NCI-H146 treated with DMSO at 0.1 percent for 48 hours (cell line): ENCODE measurements at regions not wholly inside any gene's neighbourhood (a gene's known extent, or its start where the extent isn't known, plus 50 kb on each side); places are given as distances from the start of the nearest gene placed in this dataset.

Source experiments
- DNase-seq: peaks from one replicate; lab custom pipeline; 2025; ENCODE audit not compliant: unreplicated experiment; lab: John Stamatoyannopoulos, UW

DNA sequence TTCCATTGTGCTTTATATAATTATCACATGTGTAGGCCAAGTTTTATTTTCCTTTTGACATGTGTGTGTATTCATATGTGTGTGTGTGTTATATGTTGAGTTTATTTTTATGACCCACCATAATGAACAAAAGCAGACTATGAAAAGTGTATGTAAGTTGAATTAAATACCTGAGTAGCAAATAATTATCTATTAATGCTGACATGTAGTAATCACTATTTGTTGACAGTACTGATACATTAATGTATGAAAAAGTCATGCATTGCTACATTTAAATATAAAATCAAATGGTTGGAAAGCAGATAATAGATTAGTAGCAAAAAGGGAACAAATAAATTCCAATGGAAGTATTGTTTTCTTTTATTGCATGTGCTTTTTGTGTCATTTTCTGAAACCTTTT is 1948.5 kb upstream of the PCDH20 start:
- no peak for DNase-seq

DNA sequence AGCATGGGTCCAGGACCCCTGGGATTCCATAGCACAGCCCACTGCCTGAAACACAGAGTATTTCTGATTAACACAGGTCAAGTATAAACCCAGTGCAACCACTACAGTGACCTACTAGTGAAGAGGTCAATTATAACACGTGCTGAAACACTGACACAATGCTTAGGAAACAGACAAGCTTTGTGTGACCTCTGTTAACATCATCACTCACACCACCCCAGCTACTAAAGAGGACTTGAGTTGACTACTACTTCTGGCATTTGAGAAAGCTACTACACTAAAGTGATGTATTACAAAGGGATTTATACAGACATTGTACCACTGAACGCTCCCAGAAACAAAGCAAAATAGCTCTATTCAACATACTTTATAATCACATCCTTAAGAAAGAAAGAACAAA is 1935.9 kb upstream of the PCDH20 start:
- no peak for DNase-seq

DNA sequence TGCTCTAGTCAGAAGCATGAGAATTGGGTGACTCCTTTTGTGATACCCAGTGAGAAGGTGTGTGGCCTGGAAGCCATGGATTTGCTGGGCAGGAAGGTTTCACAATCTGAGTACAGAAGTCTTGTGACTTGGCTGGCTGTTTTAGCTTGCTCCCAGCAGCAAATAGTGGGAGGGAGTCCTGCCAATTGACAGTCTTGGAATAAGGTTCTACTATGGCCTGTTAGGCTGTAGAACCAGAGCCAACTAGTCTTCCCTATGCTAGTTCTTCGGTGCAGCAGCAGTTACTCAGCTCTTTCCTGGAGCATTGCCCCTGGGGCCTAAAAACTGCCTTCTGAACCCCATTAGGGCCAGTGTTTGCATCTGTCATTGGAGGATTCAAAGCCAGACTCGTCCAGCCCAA is 1935.4 kb upstream of the PCDH20 start:
- no peak for DNase-seq

DNA sequence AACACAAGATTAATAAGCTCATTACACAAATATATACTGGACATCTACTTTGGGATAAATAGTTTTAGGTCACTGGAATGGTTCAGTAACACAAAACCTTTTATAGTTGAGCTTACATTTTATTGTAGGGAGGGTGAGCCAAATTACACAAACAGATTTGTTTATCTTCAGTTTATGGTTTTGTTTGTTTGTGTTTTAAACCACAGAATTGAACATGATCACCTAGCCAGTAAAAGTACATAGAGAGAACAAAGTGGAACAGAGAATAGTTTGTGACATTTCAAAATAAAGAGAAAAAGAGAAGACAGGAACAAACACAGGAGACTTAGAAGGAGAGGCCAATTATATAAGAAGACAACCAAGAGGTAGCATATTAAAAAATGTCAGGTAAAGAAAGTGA is 1930.2 kb upstream of the PCDH20 start:
- DNase-seq, result no peak

DNA sequence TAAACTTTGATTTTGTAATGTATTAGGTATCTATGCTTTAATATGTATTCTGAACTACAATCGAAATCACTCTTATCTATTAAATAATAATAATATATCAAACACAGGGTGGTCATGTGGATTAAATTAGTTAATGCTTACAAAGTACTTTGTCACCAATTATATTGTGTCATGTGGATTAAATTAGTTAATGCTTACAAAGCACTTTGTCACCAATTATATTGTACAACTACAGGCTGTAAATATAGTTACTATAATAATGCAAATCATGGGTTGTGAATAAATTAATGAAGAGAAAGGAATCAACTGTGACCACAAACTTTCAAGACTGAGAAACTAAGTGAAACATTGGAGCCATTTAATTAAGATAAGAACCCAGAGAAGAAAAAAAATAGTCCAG is 1929.1 kb upstream of the PCDH20 start:
- no peak for DNase-seq

DNA sequence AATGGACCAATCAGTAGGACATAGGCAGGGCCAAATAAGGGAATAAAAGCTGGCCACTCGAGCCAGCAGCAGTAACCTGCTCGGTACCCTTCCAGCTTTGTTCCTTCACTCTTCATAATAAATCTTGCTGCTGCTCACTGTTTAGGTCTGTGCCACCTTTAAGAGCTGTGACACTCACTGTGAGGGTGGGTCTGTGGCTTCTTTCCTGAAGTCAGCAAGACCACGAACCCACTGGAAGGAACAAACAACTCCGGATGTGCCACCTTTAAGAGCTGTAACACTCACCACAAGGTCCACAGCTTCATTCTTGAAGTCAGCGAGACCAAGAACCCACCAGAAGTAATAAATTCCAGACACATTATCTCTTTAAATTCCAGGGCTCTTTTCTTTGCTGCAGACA is 1922.3 kb upstream of the PCDH20 start:
- DNase-seq, result no peak

DNA sequence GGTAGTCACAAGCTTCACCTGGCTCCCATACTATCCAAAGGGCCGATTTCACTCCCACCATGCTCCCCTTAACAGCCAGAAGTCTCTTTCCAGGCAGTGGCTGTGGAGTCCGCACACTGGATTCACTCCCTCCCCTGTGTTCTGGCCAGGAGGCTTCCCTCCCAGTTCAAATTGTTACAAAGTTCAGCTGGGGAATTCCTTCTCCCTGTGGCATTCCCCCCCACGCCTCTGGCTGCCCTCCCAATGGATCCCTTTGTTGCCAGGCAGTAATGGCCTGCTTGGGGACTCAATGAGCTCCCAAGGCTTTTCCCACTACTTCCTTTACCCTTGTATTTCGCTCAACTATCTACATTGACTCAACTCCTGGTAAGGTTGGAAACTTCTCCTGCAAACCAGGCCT is 1921.4 kb upstream of the PCDH20 start:
- no peak for DNase-seq

DNA sequence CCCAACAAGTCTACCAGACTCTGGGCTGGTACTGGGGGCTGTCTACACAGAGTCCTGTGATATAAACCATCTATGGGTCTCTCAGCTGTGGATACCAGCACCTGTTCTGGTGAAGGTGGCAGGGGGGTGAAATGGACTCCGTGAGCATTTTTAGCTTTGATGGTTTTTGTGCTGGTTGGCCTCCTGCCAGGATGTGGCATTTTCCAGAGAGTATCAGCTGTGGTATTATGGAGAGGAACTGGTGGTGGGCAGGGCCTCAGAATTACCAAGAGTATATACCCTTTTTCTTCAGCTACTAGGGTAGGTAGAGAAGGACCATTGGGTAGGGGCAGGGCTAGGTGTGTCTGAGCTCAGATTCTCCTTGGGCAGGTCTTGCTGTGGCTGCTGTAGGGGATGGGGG is 1920.9 kb upstream of the PCDH20 start:
- DNase-seq, result no peak

DNA sequence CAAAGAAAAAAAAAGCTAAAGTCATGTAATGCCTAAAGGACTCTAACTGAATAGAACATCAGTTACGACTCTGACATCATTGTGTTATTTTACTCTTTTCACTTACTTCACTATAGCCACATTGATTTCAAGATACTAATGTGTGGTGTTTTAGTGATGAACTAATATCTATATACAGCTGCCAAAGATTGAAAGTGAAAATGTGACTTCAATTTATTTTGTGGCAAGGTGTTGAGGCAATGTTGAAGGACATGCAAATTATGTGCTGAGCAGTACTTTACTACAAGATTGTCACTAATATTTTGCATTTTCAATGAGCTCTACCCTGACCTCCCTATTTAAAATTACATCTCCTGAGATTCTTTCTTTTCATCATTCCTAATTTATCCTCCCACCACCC is 1911.9 kb upstream of the PCDH20 start:
- DNase-seq, result no peak

DNA sequence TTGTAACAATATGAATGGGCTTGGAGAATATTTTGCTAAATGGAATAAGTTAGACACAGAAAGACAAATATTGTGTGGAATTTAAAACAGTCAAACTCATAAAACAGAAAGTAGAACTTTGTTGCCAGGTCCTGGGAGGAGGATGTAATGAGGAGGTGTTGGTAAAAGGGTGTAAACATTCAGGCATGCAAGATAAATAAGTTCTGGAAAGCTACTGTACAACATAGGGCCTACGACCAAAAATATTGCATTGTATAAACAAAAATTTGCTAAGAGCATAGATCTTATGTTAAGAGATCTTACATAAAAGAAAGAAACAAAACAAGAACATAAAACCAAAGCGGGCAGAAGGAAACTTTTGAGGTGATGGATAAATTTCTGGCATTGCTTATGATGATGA is 1907.8 kb upstream of the PCDH20 start:
- DNase-seq, result no peak

DNA sequence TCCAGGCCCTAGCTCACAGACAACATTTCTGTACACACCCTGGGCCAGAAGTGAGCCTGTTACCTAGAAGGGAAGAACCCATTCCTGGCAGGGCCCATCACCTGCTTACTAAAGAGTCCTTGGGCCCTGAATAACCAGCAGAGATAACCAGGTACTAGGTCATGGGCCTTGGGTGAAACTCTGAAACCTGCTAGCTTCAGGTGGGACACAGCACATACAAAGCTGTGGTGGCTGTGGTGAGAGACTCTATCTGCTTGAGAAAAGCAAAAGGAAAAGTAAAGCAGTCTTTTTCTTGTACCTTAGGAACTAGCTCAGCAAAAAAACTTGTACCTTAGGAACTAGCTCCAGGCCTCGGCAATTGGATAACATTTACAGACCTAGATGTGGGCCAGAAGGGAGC is 1895.9 kb upstream of the PCDH20 start:
- DNase-seq, result no peak

DNA sequence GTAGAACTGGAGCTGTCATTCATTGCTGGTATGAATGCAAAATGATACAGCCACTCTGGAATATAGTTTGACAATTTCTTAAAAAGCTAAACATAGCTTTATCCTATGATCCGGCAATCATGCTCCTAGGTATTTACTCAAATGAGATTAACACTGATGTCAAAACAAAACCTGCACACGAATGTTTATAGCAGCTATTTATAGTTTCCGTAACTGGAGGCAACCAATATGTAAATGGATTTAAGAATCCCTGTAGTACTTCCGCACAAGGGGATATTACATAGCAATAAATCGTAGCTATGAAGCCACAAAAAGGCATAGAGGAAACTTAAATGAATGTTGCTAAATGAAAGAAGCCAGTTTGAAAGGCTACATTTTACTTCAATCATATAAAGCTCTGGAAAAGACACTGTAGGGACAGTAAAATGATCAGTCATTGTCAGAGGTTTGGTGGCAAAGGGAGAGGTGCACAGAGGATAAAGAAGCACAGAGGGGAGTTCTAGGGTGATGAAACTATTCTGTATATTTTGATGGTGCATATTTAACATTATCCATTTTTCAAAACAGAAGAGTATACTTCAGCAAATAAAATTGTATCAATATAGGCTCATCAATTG is 1893.0 kb upstream of the PCDH20 start:
- no peak for DNase-seq

DNA sequence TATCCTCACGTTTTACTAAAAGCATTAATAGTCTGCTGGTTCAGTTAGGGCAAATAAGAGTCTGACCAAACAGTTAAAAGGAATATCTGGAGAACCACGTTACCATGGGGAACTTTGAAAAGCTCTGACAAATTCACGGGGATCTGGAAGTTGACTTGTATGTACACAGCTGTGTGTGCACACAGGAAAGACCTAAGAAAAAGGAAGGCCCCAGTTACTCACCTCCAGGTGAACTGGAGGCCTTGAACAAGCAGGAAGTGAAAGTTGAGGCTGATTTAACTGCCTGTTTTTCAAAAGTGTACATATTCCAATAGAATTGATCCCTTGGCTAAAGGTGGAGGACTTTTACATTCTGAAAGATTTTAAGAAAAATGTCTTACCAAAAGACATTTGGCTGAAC is 1891.6 kb upstream of the PCDH20 start:
- peak; percentile 75 for DNase-seq

DNA sequence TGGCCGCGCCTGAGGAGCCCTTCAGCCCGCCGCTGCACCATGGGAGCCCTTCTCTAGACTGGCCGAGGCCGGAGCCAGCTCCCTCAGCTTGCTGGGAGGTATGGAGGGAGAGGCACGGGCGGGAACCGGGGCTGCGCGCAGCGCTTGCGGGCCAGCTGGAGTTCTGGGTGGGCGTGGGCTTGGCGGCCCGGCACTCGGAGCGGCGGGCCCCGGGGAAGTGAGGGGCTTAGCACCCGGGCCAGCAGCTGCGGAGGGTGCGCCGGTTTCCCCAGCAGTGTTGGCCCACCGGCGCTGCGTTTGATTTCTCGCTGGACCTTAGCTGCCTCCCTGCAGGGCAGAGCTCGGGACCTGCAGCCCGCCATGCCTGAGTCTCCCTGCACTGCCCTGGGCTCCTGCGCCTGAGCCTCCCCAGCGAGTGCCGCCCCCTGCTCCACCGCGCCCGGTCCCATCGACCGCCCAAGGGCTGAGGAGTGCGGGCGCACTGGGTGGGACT is 1890.0 kb upstream of the PCDH20 start:
- DNase-seq, result no peak

DNA sequence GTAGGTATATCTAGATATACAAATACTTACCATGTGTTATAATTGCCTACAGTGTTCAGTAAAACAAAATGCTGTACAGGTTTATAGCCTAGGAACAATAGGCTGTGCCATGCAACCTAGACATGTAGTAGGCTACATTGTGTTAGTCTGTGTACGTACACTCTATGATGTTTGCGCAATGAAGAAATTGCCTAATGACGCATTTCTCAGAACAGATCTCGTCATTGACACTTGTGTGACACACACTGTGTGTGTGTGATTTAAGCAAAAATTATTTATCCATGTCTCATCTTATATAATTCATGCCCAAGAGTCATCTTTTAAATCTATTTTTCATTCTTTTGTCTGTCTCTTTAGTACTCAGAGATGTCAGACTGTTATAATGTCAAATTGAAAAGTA is 1888.8 kb upstream of the PCDH20 start:
- peak; percentile 13 for DNase-seq

DNA sequence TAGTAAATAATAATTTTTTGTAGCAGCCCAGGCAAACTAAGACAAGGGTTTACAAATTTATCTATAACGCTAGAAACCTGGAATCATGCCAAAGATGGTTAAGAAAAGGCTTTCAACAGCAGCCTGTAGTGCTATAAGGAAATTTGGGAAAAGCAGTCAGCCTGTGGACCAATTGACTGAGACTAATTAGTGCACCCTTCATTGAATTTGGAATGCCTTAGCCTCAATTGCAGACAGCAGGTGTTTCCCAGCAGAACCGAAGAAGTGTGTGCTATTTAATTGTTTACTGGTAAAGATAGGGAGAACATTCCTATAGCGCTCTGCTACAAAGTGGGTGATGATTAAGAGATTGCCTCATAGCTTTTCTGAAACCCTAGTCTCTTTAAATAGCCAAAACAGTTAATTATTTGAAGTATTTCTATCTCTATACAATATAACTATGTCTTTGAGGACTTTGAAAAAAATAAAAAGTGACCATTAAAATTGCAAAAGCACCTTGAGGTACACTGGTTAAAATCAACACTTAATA is 1884.3 kb upstream of the PCDH20 start:
- DNase-seq, result no peak

DNA sequence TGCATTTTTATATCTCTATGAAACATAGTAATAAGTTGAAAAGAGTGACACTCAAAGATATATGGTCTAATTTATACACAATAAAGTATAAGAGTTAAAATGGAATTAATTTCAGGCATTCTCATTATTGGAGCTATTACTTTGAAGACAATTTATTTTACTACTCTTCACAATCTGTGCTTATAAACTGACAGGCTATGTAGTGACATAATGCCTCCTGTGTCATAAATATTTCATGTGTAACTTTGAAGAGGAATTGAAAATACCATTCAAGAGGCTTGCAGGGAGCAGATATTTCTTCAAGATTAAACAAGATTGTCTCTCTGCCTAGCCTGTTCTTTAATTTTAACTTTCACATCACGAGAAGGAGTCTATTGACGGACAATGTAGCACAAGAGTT is 1881.5 kb upstream of the PCDH20 start:
- no peak for DNase-seq

DNA sequence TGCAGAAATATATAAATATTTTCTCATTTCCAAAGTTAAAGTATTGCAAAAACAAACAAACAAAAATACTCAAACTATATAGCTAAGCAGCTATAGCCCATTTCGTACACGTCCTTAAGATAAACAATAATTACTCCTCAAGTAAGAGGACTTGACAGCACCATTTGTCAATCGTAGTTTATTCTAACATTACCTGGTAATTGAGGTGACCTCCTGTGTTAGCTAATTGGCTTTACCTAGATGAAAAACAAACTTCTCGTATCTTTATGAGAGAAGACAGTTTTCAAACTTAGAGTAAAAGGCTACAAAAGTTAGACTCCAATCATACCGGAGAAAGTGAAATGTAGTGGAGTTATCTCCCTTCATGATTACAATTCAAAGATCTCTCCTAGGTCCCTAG is 1876.1 kb upstream of the PCDH20 start:
- no peak for DNase-seq

DNA sequence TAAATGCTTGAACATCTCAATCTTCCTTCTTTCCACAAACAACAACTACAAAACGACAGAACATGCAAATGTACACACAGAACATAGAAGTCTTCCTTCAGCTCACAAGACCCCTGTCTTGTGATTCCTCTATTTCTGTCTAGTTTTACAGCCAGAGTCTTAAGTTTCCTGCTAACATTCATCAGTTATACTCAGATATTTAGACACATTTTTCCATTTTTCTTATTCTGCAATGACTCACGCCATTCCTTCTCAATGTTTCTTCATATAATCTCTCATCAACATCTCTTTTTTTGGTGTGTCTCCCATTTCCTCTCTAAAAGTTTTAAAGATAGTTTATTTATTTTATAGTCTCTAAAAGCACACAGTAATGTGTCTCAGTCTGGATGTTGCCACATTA is 1872.9 kb upstream of the PCDH20 start:
- DNase-seq, result no peak

DNA sequence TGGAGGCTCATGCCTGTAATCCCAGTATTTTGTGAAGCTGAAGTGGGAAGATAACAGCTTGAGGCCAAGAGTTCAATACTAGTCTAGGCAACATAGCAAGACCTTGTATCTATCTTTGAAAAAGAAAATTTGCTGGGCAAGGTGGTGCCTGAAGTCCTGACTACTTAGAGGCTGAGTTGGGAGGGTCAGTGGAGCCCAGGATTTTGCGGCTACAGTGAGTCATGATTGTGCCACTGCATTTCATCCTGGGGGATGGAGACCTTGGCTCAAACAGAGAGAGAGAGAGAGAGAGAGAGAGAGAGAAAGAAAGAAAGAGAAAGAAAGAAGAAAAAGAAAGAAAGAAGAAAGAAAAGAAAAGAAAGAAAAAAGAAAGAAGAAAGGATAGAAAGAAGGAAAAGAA is 1872.3 kb upstream of the PCDH20 start:
- DNase-seq, result no peak

DNA sequence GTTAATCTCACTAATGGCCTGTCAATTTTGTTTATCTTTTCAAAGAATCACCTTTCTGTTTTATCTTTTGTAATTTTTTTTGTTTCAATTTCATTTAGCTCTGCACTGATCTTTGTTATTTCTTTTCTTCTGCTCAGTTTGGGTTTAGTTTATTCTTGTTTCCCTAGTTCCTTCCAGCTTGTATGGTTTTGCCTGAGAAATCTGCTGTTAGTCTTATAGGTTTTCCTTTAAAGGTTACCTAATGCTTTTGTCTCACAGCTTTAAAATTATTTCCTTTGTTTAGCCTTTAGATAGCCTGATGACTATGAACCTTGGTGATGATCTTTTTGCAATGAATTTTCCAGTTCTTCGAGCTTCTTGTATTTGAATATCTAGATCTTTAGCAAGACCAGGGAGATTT is 1869.8 kb upstream of the PCDH20 start:
- DNase-seq, result no peak

DNA sequence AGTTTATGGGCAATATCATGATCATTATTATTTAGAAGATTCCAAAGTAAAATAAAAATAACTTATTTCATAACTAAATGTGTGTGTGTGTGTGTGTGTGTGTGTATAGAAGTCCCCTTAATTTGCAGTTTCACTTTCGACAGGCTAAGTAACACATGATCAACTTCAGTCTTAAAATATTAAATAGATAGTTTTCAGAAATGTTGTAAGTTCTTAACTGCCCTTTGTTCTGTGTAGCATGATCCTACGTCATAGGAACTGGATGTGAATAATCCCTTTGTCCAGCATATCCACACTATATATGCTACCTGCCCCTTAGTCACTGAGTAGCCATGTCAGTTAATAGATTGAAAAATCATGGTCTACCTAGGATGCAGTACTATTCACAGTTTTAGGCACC is 1863.5 kb upstream of the PCDH20 start:
- no peak for DNase-seq

DNA sequence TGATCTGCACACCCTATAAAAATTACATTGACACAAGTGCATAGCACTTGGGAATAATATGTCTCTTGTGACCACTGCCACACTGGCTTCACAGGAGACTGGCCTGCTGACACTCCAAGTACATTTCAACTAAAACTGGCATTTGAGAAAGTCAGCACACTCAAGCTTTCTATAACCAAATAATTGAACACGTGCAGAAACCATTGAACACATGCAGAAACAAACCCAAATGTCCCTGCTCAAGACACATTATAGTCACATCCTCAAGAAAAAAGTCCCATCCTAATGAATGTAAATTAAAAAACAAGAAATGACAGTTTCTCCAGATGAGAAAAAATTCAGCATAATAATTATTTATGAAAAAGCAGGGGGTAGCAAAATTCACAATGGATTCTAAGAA is 1859.1 kb upstream of the PCDH20 start:
- no peak for DNase-seq
